ENCODE measurements at regions not wholly inside any gene's neighbourhood (a gene's known extent, or its start where the extent isn't known, plus 50 kb on each side); places are given as distances from the start of the nearest gene placed in this dataset.

DNA sequence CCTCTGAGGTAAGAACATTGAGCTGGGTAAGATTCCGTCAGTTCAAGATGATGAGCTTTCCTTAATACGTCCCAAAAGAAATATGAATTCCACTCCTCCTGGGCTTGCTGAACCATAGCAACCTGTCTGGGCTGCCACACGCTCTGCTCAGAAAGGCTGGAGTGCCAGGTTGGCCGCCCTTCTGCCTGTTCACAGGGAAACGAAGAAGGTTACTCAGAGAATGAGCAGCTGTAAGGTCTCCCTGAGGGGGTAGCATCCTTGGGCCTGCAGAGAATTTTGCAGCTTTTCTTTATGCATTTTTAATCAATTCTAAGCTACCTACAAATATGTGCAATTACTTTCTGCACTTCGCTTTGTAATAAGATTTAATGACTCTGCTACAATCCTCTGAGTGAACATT is 130.7 kb upstream of the BACE2 start:
- TF ChIP-seq, protein P1, sequence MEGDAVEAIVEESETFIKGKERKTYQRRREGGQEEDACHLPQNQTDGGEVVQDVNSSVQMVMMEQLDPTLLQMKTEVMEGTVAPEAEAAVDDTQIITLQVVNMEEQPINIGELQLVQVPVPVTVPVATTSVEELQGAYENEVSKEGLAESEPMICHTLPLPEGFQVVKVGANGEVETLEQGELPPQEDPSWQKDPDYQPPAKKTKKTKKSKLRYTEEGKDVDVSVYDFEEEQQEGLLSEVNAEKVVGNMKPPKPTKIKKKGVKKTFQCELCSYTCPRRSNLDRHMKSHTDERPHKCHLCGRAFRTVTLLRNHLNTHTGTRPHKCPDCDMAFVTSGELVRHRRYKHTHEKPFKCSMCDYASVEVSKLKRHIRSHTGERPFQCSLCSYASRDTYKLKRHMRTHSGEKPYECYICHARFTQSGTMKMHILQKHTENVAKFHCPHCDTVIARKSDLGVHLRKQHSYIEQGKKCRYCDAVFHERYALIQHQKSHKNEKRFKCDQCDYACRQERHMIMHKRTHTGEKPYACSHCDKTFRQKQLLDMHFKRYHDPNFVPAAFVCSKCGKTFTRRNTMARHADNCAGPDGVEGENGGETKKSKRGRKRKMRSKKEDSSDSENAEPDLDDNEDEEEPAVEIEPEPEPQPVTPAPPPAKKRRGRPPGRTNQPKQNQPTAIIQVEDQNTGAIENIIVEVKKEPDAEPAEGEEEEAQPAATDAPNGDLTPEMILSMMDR (IDR thresholded peaks at IDR 0.05; ENCODE audit: poor library complexity), result no peak
- TF ChIP-seq EZH2 (IDR thresholded peaks at IDR 0.05; ENCODE audit: borderline replicate concordance) (no peak), EZH2phosphoT487 (IDR thresholded peaks at IDR 0.05; ENCODE audit: low read depth, severe bottlenecking, unreplicated experiment) (no peak)

All from hepatocyte (in vitro differentiated cells).